ENCODE measurements at regions not wholly inside any gene's neighbourhood (a gene's known extent, or its start where the extent isn't known, plus 50 kb on each side); places are given as distances from the start of the nearest gene placed in this dataset.

GRCh38 chr3:178244733-178245709 lies 291.2 kb upstream of the KCNMB2 start:
- TF ChIP-seq CTCF (IDR thresholded peaks at IDR 0.05): no peak
- TF ChIP-seq POLR2AphosphoS5 (IDR thresholded peaks at IDR 0.05): no peak
- no peak for TF ChIP-seq EP300 (IDR thresholded peaks at IDR 0.05)
- TF ChIP-seq POLR2A (IDR thresholded peaks at IDR 0.05): no peak
